GM23338 (cell line): ENCODE measurements at regions not wholly inside any gene's neighbourhood (a gene's known extent, or its start where the extent isn't known, plus 50 kb on each side); places are given as distances from the start of the nearest gene placed in this dataset.

Source experiments
- ATAC-seq: fragments of 200-7000 bp; cut with Tn5 transposase; 3 replicates; pipeline ENCODE4 v1.9.1; 2020
- DNase-seq: peaks from one replicate; pipeline ENCODE4 v3.0.0-alpha.2; 2015; ENCODE audit warnings: low spot score
- H2AFZ ChIP-seq: fragments of 200-600 bp; sonication (generic); 2 replicates; pipeline ENCODE4 v1.8.0; 2016; ENCODE audit warnings: antibody characterized with exemption, mild to moderate bottlenecking, moderate library complexity
- H3F3A ChIP-seq: fragments of 200-600 bp; sonication (generic); replicated peaks from 2 replicates; pipeline ENCODE4 v1.8.0; 2017; ENCODE audit warnings: antibody characterized with exemption, mixed run types, low read depth
- H3K27ac ChIP-seq: fragments of 200-600 bp; sonication (generic); 2 replicates; pipeline ENCODE4 v1.6.1; 2016; ENCODE audit warnings: low read depth
- H3K27me3 ChIP-seq: fragments of 200-600 bp; sonication (generic); 2 replicates; pipeline ENCODE4 v1.8.0; 2016; ENCODE audit warnings: mild to moderate bottlenecking, mixed run types, moderate library complexity; ENCODE audit not compliant: insufficient read depth
- H3K36me3 ChIP-seq: fragments of 200-600 bp; sonication (generic); 2 replicates; pipeline ENCODE4 v1.8.0; 2016; ENCODE audit warnings: mild to moderate bottlenecking; ENCODE audit not compliant: insufficient read depth
- H3K4me1 ChIP-seq: fragments of 200-600 bp; sonication (generic); 2 replicates; pipeline ENCODE4 v1.8.0; 2016; ENCODE audit warnings: mild to moderate bottlenecking, moderate library complexity; ENCODE audit not compliant: insufficient read depth
- H3K4me2 ChIP-seq: fragments of 200-600 bp; sonication (generic); 2 replicates; pipeline ENCODE4 v1.7.1; 2017; ENCODE audit warnings: mixed run types
- H3K4me3 ChIP-seq: fragments of 200-600 bp; sonication (generic); 2 replicates; pipeline ENCODE4 v1.6.1; 2016; ENCODE audit warnings: mixed run types
- H3K79me2 ChIP-seq: fragments of 200-600 bp; sonication (generic); replicated peaks from 2 replicates; pipeline ENCODE4 v1.8.0; 2017; ENCODE audit warnings: mild to moderate bottlenecking; ENCODE audit not compliant: insufficient read depth
- H3K9me2 ChIP-seq: fragments of 200-600 bp; sonication (generic); 2 replicates; pipeline ENCODE4 v1.8.0; 2017; ENCODE audit not compliant: insufficient read depth
- H4K20me1 ChIP-seq: fragments of 200-600 bp; sonication (generic); replicated peaks from 2 replicates; pipeline ENCODE4 v1.8.0; 2017; ENCODE audit warnings: mild to moderate bottlenecking; ENCODE audit not compliant: insufficient read depth
- H3K27ac Mint-ChIP-seq: 2 replicates; pipeline ENCODE4 v1.8.0; 2020; ENCODE audit warnings: inconsistent platforms, mild to moderate bottlenecking, moderate library complexity, mixed read lengths
- H3K27me3 Mint-ChIP-seq: 3 replicates; pipeline ENCODE4 v1.8.0; 2022; ENCODE audit warnings: low read depth, mild to moderate bottlenecking, moderate library complexity, mixed read lengths, inconsistent platforms; ENCODE audit not compliant: insufficient read depth, poor library complexity
- H3K36me3 Mint-ChIP-seq: 3 replicates; pipeline ENCODE4 v1.8.0; 2021; ENCODE audit warnings: low read depth, mild to moderate bottlenecking, inconsistent platforms, moderate library complexity, mixed read lengths
- H3K4me1 Mint-ChIP-seq: 3 replicates; pipeline ENCODE4 v1.8.0; 2020; ENCODE audit warnings: mild to moderate bottlenecking, inconsistent platforms, mixed read lengths
- H3K4me3 Mint-ChIP-seq: 3 replicates; pipeline ENCODE4 v1.8.0; 2021; ENCODE audit warnings: moderate library complexity, mild to moderate bottlenecking, inconsistent platforms, mixed read lengths
- H3K9me3 Mint-ChIP-seq: 3 replicates; pipeline ENCODE4 v1.8.0; 2020; ENCODE audit warnings: moderate library complexity, mild to moderate bottlenecking, inconsistent platforms, mixed read lengths
- CREB1 ChIP-seq: fragments of 250-450 bp; sonication (Bioruptor Pico); IDR thresholded peaks from 2 replicates; pipeline ENCODE4 v1.5.0; 2020; ENCODE audit warnings: low read depth, mild to moderate bottlenecking, moderate library complexity
- ETS1 ChIP-seq: IDR thresholded peaks from 2 replicates; pipeline ENCODE4 v1.6.1; 2016; ENCODE audit warnings: antibody characterized with exemption
- EZH2 ChIP-seq: fragments of 200-600 bp; sonication (generic); IDR thresholded peaks from one replicate; pipeline ENCODE4 v1.8.0; 2017; ENCODE audit warnings: antibody characterized with exemption, mild to moderate bottlenecking, low read depth; ENCODE audit not compliant: unreplicated experiment
- EZH2phosphoT487 ChIP-seq: fragments of 200-600 bp; sonication (generic); IDR thresholded peaks from one replicate; pipeline ENCODE4 v1.8.1; 2018; ENCODE audit warnings: antibody characterized with exemption; ENCODE audit not compliant: unreplicated experiment
- JUNB ChIP-seq: IDR thresholded peaks from one replicate; pipeline ENCODE4 v1.6.1; 2016; ENCODE audit warnings: antibody characterized with exemption; ENCODE audit not compliant: unreplicated experiment
- NANOG ChIP-seq: IDR thresholded peaks from 2 replicates; pipeline ENCODE4 v1.6.1; 2016; ENCODE audit warnings: antibody characterized with exemption, borderline replicate concordance
- POLR2AphosphoS5 ChIP-seq: IDR thresholded peaks from 2 replicates; pipeline ENCODE4 v1.6.1; 2016; ENCODE audit warnings: antibody characterized with exemption, low read depth
- REST ChIP-seq: IDR thresholded peaks from one replicate; pipeline ENCODE4 v1.6.1; 2018; ENCODE audit warnings: antibody characterized with exemption; ENCODE audit not compliant: unreplicated experiment
- STAT1 ChIP-seq: IDR thresholded peaks from one replicate; pipeline ENCODE4 v1.6.1; 2016; ENCODE audit warnings: antibody characterized with exemption; ENCODE audit not compliant: unreplicated experiment
- ZNF462 ChIP-seq: fragments of 250-450 bp; sonication (Bioruptor Pico); IDR thresholded peaks from 2 replicates; pipeline ENCODE4 v1.5.0; 2020; ENCODE audit warnings: mild to moderate bottlenecking, moderate library complexity

- TF ChIP-seq REST (no peak), POLR2AphosphoS5 (no peak), STAT1 (no peak), CREB1 (CRISPR knock-in tag) (no peak), EZH2 (no peak), EZH2phosphoT487 (no peak), NANOG (no peak)
Measured at GRCh38 chr7:130974169-130974568, 240.2 kb upstream of the KLF14 start (continued).

GRCh38 chr7:130974794-130975193 lies 240.8 kb upstream of the KLF14 start:
- H2AFZ ChIP-seq: no peak overlapping the region
- Mint-ChIP-seq H3K4me1 (peaks cover 4% of the 10 kb centered on the region; the same call in 1 of the 3 replicates), H3K27ac (no peak overlapping the region), H3K9me3 (peaks cover 20% of the 10 kb centered on the region), H3K36me3 (peaks cover 42% of the 10 kb centered on the region), H3K27me3 (peaks cover 7% of the 10 kb centered on the region), H3K4me3 (no peak overlapping the region)
- H3K4me2 ChIP-seq: no peak overlapping the region
- no peaks in the 10 kb centered on the region for H3K79me2 ChIP-seq
- no peaks in the 10 kb centered on the region for H3K27me3 ChIP-seq
- no peak overlapping the region for H3K27ac ChIP-seq
- H4K20me1 ChIP-seq: no peaks in the 10 kb centered on the region
- no peaks in the 10 kb centered on the region for H3F3A ChIP-seq
- no peak overlapping the region for H3K4me3 ChIP-seq
- DNase-seq (no peak), ATAC-seq (no peak)
- H3K4me1 ChIP-seq: no peaks in the 10 kb centered on the region
- peaks cover 5% of the 10 kb centered on the region; the same call in 1 of the 2 replicates for H3K36me3 ChIP-seq
- no peaks in the 10 kb centered on the region for H3K9me2 ChIP-seq
- TF ChIP-seq NANOG (no peak), ETS1 (no peak), ZNF462 (CRISPR knock-in tag) (no peak), REST (no peak), JUNB (no peak), EZH2phosphoT487 (no peak), STAT1 (no peak)
